H9 (cell line): ENCODE measurements at regions not wholly inside any gene's neighbourhood (a gene's known extent, or its start where the extent isn't known, plus 50 kb on each side); places are given as distances from the start of the nearest gene placed in this dataset.

Experiments used
- DNase-seq: peaks from one replicate; pipeline ENCODE4 v3.0.0-alpha.2; 2017
- H2AFZ ChIP-seq: one replicate; pipeline ENCODE4 v1.6.1; 2013; ENCODE audit warnings: mild to moderate bottlenecking, low read length, control low read depth, moderate library complexity
- H2AK5ac ChIP-seq: 2 replicates; pipeline ENCODE4 v1.6.1; 2013; ENCODE audit warnings: low read length, control low read depth, mixed read lengths; ENCODE audit not compliant: insufficient read length
- H2BK120ac ChIP-seq: one replicate; pipeline ENCODE4 v1.6.1; 2013; ENCODE audit warnings: low read depth, mild to moderate bottlenecking, low read length, control low read depth, inconsistent platforms; ENCODE audit not compliant: poor library complexity, severe bottlenecking
- H2BK12ac ChIP-seq: 2 replicates; pipeline ENCODE4 v1.6.1; 2013; ENCODE audit warnings: low read length, control low read depth, mixed read lengths, low read depth; ENCODE audit not compliant: insufficient read length
- H2BK15ac ChIP-seq: 2 replicates; pipeline ENCODE4 v1.6.1; 2013; ENCODE audit warnings: low read depth, low read length, control low read depth
- H2BK20ac ChIP-seq: one replicate; pipeline ENCODE4 v1.6.1; 2013; ENCODE audit warnings: low read depth, mild to moderate bottlenecking, low read length, control low read depth, inconsistent platforms; ENCODE audit not compliant: poor library complexity, severe bottlenecking
- H2BK5ac ChIP-seq: 2 replicates; pipeline ENCODE4 v1.6.1; 2013; ENCODE audit warnings: low read length, control low read depth, mixed read lengths; ENCODE audit not compliant: insufficient read length
- H3K14ac ChIP-seq: 2 replicates; pipeline ENCODE4 v1.6.1; 2013; ENCODE audit warnings: low read length, control low read depth; ENCODE audit not compliant: insufficient read depth
- H3K18ac ChIP-seq: 2 replicates; pipeline ENCODE4 v1.6.1; 2013; ENCODE audit warnings: low read depth, mild to moderate bottlenecking, mixed read lengths, low read length, control low read depth; ENCODE audit not compliant: insufficient read length
- H3K23ac ChIP-seq: 2 replicates; pipeline ENCODE4 v1.6.1; 2013; ENCODE audit warnings: low read length, control low read depth, mixed read lengths, low read depth; ENCODE audit not compliant: insufficient read length
- H3K23me2 ChIP-seq: 2 replicates; pipeline ENCODE4 v1.6.1; 2013; ENCODE audit warnings: low read depth, mild to moderate bottlenecking, mixed read lengths, low read length, control low read depth; ENCODE audit not compliant: insufficient read length, poor library complexity, severe bottlenecking
- H3K27ac ChIP-seq: 2 replicates; pipeline ENCODE4 v1.5.1; 2013; ENCODE audit warnings: low read length, control low read depth, mixed read lengths, low read depth; ENCODE audit not compliant: insufficient read length
- H3K27me3 ChIP-seq: 2 replicates; pipeline ENCODE4 v1.6.1; 2013; ENCODE audit warnings: low read length, control low read depth, inconsistent platforms; ENCODE audit not compliant: insufficient read depth
- H3K4ac ChIP-seq: 2 replicates; pipeline ENCODE4 v1.6.1; 2013; ENCODE audit warnings: low read depth, mild to moderate bottlenecking, control low read depth, inconsistent platforms, low read length, moderate library complexity
- H3K4me1 ChIP-seq: 2 replicates; pipeline ENCODE4 v1.6.1; 2013; ENCODE audit warnings: low read length, control low read depth, inconsistent platforms; ENCODE audit not compliant: insufficient read depth
- H3K4me2 ChIP-seq: 2 replicates; pipeline ENCODE4 v1.6.1; 2013; ENCODE audit warnings: low read length, control low read depth, mixed read lengths; ENCODE audit not compliant: insufficient read length, insufficient read depth
- H3K56ac ChIP-seq: 2 replicates; pipeline ENCODE4 v1.6.1; 2013; ENCODE audit warnings: low read depth, mild to moderate bottlenecking, mixed read lengths, low read length, control low read depth; ENCODE audit not compliant: insufficient read length
- H3K79me1 ChIP-seq: 2 replicates; pipeline ENCODE4 v1.6.1; 2013; ENCODE audit warnings: low read depth, mild to moderate bottlenecking, moderate library complexity, low read length, control low read depth, inconsistent platforms; ENCODE audit not compliant: insufficient read depth, poor library complexity, severe bottlenecking
- H3K79me2 ChIP-seq: 2 replicates; pipeline ENCODE4 v1.6.1; 2013; ENCODE audit warnings: low read length, control low read depth, inconsistent platforms; ENCODE audit not compliant: insufficient read depth
- H3K9ac ChIP-seq: 2 replicates; pipeline ENCODE4 v1.6.1; 2013; ENCODE audit warnings: low read length, control low read depth, mixed read lengths; ENCODE audit not compliant: insufficient read length; ENCODE audit errors: extremely low read depth
- H3K9me3 ChIP-seq: one replicate; pipeline ENCODE4 v1.6.1; 2013; ENCODE audit warnings: low read depth, low read length, inconsistent platforms; ENCODE audit not compliant: control insufficient read depth
- H3T11ph ChIP-seq: one replicate; pipeline ENCODE4 v1.6.1; 2013; ENCODE audit warnings: mild to moderate bottlenecking, low read length, control low read depth, inconsistent platforms
- H4K20me1 ChIP-seq: one replicate; pipeline ENCODE4 v1.6.1; 2013; ENCODE audit not compliant: control insufficient read depth, insufficient read length, insufficient read depth
- H4K5ac ChIP-seq: 2 replicates; pipeline ENCODE4 v1.6.1; 2013; ENCODE audit warnings: low read depth, mild to moderate bottlenecking, mixed read lengths, low read length, control low read depth; ENCODE audit not compliant: insufficient read length
- H4K8ac ChIP-seq: replicated peaks from 2 replicates; pipeline ENCODE4 v1.6.1; 2013; ENCODE audit warnings: low read length, control low read depth, mixed read lengths, low read depth; ENCODE audit not compliant: insufficient read length
- H4K91ac ChIP-seq: 2 replicates; pipeline ENCODE4 v1.6.1; 2013; ENCODE audit warnings: low read depth, mild to moderate bottlenecking, moderate library complexity, mixed read lengths, low read length, control low read depth; ENCODE audit not compliant: insufficient read length
- H3K27ac Mint-ChIP-seq, 3 experiments: 2 replicates in 2 of 3; 3 replicates in 1 of 3; pipeline ENCODE4 v1.8.0; 2020 to 2021; ENCODE audit warnings: mixed read lengths in 3 of 3, mild to moderate bottlenecking in 1 of 3, moderate library complexity in 1 of 3
- H3K27me3 Mint-ChIP-seq: 2 replicates; pipeline ENCODE4 v1.8.0; 2021; ENCODE audit warnings: low read depth, mild to moderate bottlenecking, moderate library complexity, mixed read lengths
- H3K36me3 Mint-ChIP-seq, 3 experiments: 2 replicates in 2 of 3; 3 replicates in 1 of 3; pipeline ENCODE4 v1.8.0; 2020 to 2021; ENCODE audit warnings: low read depth in 3 of 3, mixed read lengths in 3 of 3; ENCODE audit not compliant: insufficient read depth in 1 of 3
- H3K4me1 Mint-ChIP-seq, 2 experiments: 2 replicates each; pipeline ENCODE4 v1.8.0; 2020; ENCODE audit warnings: mixed read lengths in 2 of 2
- H3K4me3 Mint-ChIP-seq, 2 experiments: 2 replicates in 1 of 2; 3 replicates in 1 of 2; pipeline ENCODE4 v1.8.0; 2020 to 2021; ENCODE audit warnings: mild to moderate bottlenecking in 2 of 2, mixed read lengths in 2 of 2, moderate library complexity in 1 of 2
- H3K9me3 Mint-ChIP-seq, 2 experiments: 2 replicates in 1 of 2; 3 replicates in 1 of 2; pipeline ENCODE4 v1.8.0; 2020; ENCODE audit warnings: mild to moderate bottlenecking in 2 of 2, mixed read lengths in 2 of 2, moderate library complexity in 1 of 2
- CTCF ChIP-seq: fragments of 200-600 bp; sonication (generic); conservative IDR thresholded peaks from 3 replicates; pipeline ENCODE4 v1.8.0; 2021; ENCODE audit warnings: antibody characterized with exemption, mild to moderate bottlenecking
- WGBS: extraction: QIAGEN DNeasy Blood & Tissue Kit; methylation state at CpG from one replicate; pipeline ENCODE4 v1.1.7; 2013; ENCODE audit warnings: missing lambda C conversion rate, low lambda C conversion rate, mixed read lengths; ENCODE audit not compliant: insufficient read length; ENCODE audit errors: extremely low coverage; 5-methylcytosine and 5-hydroxymethylcytosine counted together

GRCh38 chrX:10859353-10859752 lies 239.0 kb upstream of the MID1 start:
- no peak overlapping the region for H3K23ac ChIP-seq
- H3K23me2 ChIP-seq: no peaks in the 10 kb centered on the region
- H3K18ac ChIP-seq: no peak overlapping the region
- no peak overlapping the region for H2AFZ ChIP-seq
- WGBS: no CpG with 5 or more reads among the region's 3 CpGs
- no peak overlapping the region for H3K4me2 ChIP-seq
- no peak overlapping the region for H4K5ac ChIP-seq
- no peak overlapping the region for H2BK15ac ChIP-seq
- H3K9me3 ChIP-seq: no peaks in the 10 kb centered on the region
- Mint-ChIP-seq H3K27me3 (no peaks in the 10 kb centered on the region), H3K9me3 (peaks cover 44 to 48% of the 10 kb centered on the region in 2 experiments), H3K36me3 (peaks cover 0 to 7% (median 2%) of the 10 kb centered on the region in 3 experiments; a peak in 2 of 7 replicates), H3K4me1 (no peaks in the 10 kb centered on the region), H3K27ac (no peak overlapping the region), H3K4me3 (no peak overlapping the region)
- no peak overlapping the region for H3K9ac ChIP-seq
- no peak overlapping the region for H2BK120ac ChIP-seq
- no peak overlapping the region for H3K27ac ChIP-seq
- no peak overlapping the region for H2BK5ac ChIP-seq
- H3K14ac ChIP-seq: no peak overlapping the region
- TF ChIP-seq CTCF: no peak
- H2BK12ac ChIP-seq: no peak overlapping the region
- no peak overlapping the region for H3K56ac ChIP-seq
- H4K20me1 ChIP-seq: no peaks in the 10 kb centered on the region
- H4K91ac ChIP-seq: no peak overlapping the region
- no peaks in the 10 kb centered on the region for H3K79me2 ChIP-seq
- H4K8ac ChIP-seq: no peak overlapping the region
- no peaks in the 10 kb centered on the region for H3K4me1 ChIP-seq
- no peak overlapping the region for H3K4ac ChIP-seq
- no peak overlapping the region for H2AK5ac ChIP-seq
- DNase-seq: no peak
- no peaks in the 10 kb centered on the region for H3K79me1 ChIP-seq
- no peaks in the 10 kb centered on the region for H3K27me3 ChIP-seq
- H2BK20ac ChIP-seq: no peak overlapping the region
- H3T11ph ChIP-seq: no peak overlapping the region
